ENCODE measurements at regions not wholly inside any gene's neighbourhood (a gene's known extent, or its start where the extent isn't known, plus 50 kb on each side); places are given as distances from the start of the nearest gene placed in this dataset.

DNA sequence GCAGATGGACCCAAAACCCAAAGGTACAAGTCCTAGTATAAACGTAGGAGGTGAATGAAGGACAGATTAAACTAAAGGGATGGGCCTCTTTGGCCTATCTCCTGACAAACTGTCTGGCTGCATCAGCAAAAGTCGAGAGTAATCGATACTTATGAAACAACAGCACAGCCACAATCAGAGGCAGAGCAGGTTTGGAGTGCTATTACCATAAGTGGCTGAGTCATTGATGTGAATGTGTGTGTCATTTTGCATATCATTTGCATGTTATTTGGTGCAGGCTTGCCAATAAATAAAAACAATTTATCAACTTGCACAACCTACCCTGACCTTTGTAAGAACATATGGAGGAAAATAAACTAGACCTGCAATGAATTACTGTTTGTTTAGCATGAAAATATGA is 283.1 kb downstream of the NUF2 start:
- H3K79me2 ChIP-seq (ENCODE audit: insufficient read depth, low read length), result no peaks in the 10 kb centered on the region
- H2BK12ac ChIP-seq (ENCODE audit: insufficient read length, low read depth, low read length), result no peak overlapping the region
- H3K23ac ChIP-seq (ENCODE audit: insufficient read length, low read depth, low read length), result no peak overlapping the region
- H4K5ac ChIP-seq (ENCODE audit: insufficient read length, low read depth, low read length), result no peak overlapping the region
- H3K27me3 ChIP-seq (ENCODE audit: insufficient read depth, low read length), result no peaks in the 10 kb centered on the region
- DNase-seq, result no peak
- no peak overlapping the region for H2AFZ ChIP-seq (ENCODE audit: low read length)
- no peak overlapping the region for H3K4me2 ChIP-seq (ENCODE audit: insufficient read depth, insufficient read length, low read length)
- no peaks in the 10 kb centered on the region for H3K79me1 ChIP-seq (ENCODE audit: insufficient read depth, low read depth, low read length, poor library complexity, severe bottlenecking)
- H3K4me3 Mint-ChIP-seq, result no peak overlapping the region
- H4K20me1 ChIP-seq (ENCODE audit: control insufficient read depth, insufficient read depth, insufficient read length), result no peaks in the 10 kb centered on the region
- H3K36me3 Mint-ChIP-seq (ENCODE audit: insufficient read depth in 1 of 3, low read depth in 3 of 3), result peaks cover 2 to 18% (median 4%) of the 10 kb centered on the region in 3 experiments; a peak in 6 of 7 replicates
- no peak overlapping the region for H3K56ac ChIP-seq (ENCODE audit: insufficient read length, low read depth, low read length)
- H4K8ac ChIP-seq (replicated peaks; ENCODE audit: insufficient read length, low read depth, low read length), result no peak overlapping the region
- H3K27ac ChIP-seq (ENCODE audit: insufficient read length, low read depth, low read length), result no peak overlapping the region
- H3K9me3 Mint-ChIP-seq, result peaks cover 0 to 6% of the 10 kb centered on the region in 2 experiments; a peak in 4 of 5 replicates
- no peak overlapping the region for H3K18ac ChIP-seq (ENCODE audit: insufficient read length, low read depth, low read length)
- no peak overlapping the region for H2BK15ac ChIP-seq (ENCODE audit: low read depth, low read length)
- peaks cover 7 to 12% of the 10 kb centered on the region in 2 experiments for H3K4me1 Mint-ChIP-seq
- no peak overlapping the region for H3T11ph ChIP-seq (ENCODE audit: low read length)
- no peak overlapping the region for H2BK5ac ChIP-seq (ENCODE audit: insufficient read length, low read length)
- no peak overlapping the region for H3K9ac ChIP-seq (ENCODE audit: extremely low read depth, insufficient read length, low read length)
- TF ChIP-seq, protein P1, sequence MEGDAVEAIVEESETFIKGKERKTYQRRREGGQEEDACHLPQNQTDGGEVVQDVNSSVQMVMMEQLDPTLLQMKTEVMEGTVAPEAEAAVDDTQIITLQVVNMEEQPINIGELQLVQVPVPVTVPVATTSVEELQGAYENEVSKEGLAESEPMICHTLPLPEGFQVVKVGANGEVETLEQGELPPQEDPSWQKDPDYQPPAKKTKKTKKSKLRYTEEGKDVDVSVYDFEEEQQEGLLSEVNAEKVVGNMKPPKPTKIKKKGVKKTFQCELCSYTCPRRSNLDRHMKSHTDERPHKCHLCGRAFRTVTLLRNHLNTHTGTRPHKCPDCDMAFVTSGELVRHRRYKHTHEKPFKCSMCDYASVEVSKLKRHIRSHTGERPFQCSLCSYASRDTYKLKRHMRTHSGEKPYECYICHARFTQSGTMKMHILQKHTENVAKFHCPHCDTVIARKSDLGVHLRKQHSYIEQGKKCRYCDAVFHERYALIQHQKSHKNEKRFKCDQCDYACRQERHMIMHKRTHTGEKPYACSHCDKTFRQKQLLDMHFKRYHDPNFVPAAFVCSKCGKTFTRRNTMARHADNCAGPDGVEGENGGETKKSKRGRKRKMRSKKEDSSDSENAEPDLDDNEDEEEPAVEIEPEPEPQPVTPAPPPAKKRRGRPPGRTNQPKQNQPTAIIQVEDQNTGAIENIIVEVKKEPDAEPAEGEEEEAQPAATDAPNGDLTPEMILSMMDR (conservative IDR thresholded peaks at IDR 0.05), result no peak
- no peak overlapping the region for H2BK120ac ChIP-seq (ENCODE audit: low read depth, low read length, poor library complexity, severe bottlenecking)
- no peak overlapping the region for H2BK20ac ChIP-seq (ENCODE audit: low read depth, low read length, poor library complexity, severe bottlenecking)
- no CpG with 5 or more reads among the region's 3 CpGs for WGBS (ENCODE audit: extremely low coverage, insufficient read length, low lambda C conversion rate)
- no peaks in the 10 kb centered on the region for H3K27me3 Mint-ChIP-seq (ENCODE audit: low read depth)
- no peak overlapping the region for H3K4ac ChIP-seq (ENCODE audit: low read depth, low read length)
- no peaks in the 10 kb centered on the region for H3K9me3 ChIP-seq (ENCODE audit: control insufficient read depth, low read depth, low read length)
- no peaks in the 10 kb centered on the region for H3K23me2 ChIP-seq (ENCODE audit: insufficient read length, low read depth, low read length, poor library complexity, severe bottlenecking)
- H2AK5ac ChIP-seq (ENCODE audit: insufficient read length, low read length), result no peak overlapping the region
- peaks cover 8% of the 10 kb centered on the region for H3K4me1 ChIP-seq (ENCODE audit: insufficient read depth, low read length)
- H4K91ac ChIP-seq (ENCODE audit: insufficient read length, low read depth, low read length), result no peak overlapping the region
- no peak overlapping the region for H3K14ac ChIP-seq (ENCODE audit: insufficient read depth, low read length)
- H3K27ac Mint-ChIP-seq, result no peak overlapping the region
